Right forelimb (tissue), 1 donor: ENCODE measurements at regions not wholly inside any gene's neighbourhood (a gene's known extent, or its start where the extent isn't known, plus 50 kb on each side); places are given as distances from the start of the nearest gene placed in this dataset.
"Not testable (repeated sequence)": the region's sequence is repeated elsewhere in the genome, so short reads cannot be mapped to it uniquely, and the experiment has no call there.

ENCODE experiments used
- DNase-seq: peaks from one replicate; pipeline ENCODE4 v3.0.0-alpha.2; 2018

DNA sequence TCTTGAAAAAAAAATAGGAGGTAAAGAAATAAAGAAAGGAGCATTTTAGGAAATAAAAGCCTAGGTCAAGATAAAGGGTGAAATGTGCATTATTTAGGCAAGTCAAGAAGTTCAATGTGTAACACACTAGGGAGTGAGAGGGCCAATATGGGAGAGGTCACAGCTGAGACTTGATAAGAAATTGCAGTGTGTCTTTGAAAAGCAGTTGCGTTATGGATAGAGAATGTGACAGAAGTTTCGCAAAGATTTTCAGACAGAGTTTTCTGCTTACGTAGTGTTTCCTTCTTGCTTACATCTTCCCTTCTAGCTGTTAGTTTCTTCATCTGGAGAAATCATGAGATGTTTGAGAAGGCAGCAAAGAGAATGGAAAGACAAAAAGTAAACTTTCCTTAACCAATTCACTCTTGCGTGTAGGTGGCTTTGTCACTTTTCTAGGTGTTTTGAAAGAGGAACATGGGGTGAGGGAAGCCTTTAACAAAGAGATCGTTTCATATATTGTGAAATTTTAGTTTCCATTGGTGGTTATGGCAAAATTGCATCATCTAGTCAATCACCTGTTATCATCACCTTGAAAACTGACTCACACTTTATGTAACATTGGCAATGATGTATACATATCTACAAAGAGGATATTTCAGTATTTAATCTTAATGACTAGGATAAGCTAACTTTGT lies 975.5 kb downstream of the OLFM4 start:
- DNase-seq: no peak

DNA sequence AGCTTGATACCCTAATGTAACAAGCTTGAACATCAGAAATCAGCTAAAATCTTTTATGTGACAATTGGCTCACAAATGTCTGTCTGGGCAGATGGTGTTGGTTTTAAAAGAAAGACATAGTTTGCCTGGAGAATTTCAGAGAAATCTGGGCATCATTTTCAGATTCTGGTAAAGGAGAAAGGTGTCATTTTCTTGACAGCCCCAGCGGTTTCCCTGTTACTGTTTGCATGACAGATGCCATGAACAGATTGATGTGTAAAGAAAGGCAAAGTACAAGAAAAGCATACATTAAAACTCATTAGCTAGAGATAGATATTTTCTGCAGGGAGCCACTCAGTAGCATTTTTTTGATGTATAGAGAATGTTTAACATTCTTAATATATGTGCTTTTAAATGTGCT lies 987.9 kb downstream of the OLFM4 start:
- no peak for DNase-seq

DNA sequence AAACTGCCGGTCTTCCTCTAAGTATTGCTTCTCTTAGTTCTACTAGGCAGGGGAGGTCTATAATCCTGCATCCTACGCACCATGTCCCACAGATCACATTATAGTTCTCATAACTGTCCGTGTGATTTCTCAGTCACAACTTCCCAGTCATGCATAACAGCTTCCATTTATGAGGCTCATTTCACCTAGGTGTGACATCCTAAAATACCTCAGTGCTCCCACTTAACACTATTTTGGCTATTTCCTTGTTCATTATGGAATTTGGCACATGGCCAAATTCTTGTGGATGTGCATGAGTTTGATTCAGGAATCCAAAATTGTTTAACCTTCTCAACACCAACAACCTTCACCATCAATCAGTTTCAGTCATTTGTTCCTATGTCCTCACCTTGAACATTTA lies 989.9 kb downstream of the OLFM4 start:
- no peak for DNase-seq

DNA sequence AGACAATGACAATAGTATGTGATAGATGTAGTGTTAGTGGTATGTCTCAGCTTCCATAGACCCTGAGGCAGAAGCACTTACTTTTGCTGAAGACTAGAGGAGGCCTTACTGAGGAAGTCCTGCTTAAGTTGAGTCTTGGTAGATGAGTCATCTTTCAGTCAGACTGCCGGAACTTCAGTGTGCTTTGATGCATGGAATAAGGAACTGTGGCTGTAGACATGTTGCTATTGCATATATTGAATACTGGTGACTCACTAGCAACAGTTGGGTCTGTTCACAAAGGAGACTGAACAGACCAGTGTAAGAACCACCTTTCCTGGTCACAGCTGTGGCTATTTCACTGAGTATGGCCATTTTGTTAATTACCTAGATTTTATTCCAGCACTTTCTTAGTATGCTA lies 1000.6 kb downstream of the OLFM4 start:
- DNase-seq: no peak

DNA sequence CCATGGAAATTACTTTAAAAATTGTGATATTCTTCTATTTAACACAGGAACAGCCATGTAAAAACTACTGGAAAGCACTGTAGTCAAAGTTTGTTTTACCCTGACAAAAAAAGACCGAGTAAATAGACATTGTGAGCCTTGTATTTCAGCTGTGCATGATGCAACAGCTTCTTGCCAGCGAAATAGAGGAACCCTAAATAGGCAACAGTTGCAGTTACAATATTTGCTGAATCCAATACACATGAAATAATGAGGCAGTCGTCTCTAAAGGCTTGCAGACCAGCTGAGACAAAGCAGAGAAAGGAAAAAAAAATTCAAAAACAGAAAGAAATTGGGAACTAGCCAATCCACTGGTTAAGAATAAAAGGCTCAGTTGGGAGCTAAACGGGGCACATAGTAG lies 1001.1 kb downstream of the OLFM4 start:
- no peak for DNase-seq

DNA sequence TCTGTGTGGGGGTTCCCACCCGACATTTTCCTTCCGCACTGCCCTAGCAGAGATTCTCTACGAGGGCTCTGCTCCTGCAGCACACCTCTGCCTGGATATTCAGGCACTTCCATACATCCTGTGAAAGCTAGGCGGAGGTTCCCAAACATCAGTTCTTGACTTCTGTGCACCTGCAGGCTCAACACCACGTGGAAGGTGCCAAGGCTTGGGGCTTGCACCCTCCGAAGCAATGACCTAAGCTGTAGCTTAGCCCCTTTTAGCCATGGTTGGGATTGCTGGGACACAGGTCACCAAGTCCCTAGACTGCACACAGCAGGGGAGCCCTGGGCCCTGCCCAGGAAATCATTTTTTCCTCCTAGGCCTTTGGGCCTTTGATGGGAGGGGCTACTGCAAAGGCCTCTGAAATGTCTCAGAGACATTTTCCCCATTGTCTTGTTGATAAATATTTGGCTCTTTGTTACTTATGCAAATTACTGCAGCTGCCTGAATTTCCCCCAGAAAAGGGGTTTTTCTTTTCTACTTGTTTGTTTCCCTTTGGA lies 1004.8 kb downstream of the OLFM4 start:
- DNase-seq: no peak

DNA sequence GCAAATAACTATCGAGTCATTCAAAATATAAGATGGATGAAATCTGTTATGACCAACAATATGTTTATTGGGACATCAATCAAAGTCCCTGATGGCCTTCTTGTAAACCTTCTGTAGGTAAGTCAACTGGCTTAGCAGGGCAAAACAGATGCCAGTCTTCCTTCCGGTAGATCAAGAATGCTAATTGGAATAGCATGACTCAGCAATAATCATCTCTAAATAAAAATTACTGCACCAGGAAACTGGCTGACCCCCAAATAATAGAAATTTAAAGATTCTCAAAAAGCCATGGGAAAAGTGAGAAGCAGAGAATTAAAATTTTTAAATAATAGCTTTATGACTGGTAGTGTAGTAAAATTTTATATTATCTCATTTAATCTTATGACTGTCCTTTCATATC lies 1005.4 kb downstream of the OLFM4 start:
- no peak for DNase-seq

DNA sequence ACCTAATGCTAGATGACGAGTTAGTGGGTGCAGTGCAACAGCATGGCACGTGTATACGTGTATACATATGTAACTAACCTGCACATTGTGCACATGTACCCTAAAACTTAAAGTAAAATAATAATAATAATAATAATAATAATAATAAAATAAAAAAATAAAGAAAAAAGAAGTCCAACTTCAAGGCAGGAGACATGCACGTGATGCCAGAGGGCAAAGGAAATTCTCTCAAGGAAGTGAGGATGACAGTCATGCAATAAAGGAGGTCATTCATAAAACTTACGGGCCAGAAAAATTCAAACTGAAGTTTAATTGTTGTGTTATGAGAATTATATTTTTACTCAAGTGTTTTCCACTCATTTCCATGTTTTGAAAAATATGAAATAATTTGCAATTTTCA lies 1028.8 kb downstream of the OLFM4 start:
- not testable (repeated sequence) for DNase-seq

DNA sequence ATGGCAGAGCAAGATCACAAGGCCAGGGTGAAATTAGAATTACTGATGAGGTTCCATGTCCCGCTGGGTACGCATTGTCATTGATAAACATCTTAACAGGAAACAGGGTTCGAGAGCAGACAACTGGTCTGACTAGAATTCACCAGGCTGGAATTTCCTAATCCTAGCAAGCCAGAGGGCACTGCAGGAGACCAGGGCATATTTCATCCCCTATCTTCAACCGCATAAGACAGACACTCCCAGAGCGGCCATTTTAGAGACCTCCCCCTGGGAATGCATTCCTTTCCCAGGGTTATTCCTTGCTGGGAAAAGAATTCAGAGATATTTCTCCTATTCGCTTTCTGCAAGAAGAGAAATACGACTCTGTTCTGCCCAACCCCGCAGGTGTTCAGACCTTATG lies 1041.3 kb downstream of the OLFM4 start:
- DNase-seq: not testable (repeated sequence)

DNA sequence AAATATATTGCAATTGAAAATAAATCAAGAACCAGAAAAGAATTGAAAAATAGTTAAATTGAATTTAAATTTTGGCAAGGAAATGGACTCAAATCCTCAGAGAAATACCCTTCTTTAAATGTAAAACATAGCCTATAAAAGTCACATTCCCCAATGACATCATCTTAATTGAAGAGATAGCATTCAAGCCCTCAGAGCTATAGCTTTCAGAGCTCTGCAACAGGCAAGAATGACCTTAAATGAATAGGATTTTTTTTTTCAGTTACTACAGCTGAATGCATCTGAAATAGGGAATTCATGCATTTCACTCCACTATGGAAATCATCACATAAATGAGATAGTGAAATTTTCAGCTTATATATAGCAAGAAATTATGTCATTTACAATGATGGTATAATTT lies 1049.0 kb downstream of the OLFM4 start:
- DNase-seq: no peak

DNA sequence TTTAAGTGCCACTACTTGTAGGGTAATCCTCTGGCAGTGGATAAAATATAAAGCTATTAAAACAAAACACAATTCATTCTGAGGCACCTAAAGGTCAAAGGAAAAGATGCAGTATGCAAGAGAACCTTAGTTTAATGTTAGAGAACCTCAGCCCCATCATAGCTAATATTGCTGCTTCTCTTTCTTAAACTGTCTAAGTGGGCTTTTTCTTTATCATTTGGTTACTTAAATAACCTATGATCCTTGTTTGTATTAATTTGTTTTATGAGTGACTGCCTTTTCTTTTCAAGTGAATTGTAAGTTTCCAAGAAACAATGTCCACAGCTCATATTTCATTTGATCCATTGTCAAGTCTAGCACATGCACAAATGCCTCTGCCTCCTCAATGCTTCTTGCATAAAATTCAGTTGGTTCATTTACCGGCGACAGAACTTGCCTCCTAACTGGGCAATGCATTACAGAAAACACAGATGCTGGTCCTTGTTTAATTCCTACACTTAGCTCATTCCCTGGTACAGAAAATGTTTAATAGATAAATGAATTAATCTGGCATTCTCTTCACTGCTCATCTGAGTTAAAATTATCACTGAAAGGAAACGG lies 1049.8 kb downstream of the OLFM4 start:
- DNase-seq: no peak

DNA sequence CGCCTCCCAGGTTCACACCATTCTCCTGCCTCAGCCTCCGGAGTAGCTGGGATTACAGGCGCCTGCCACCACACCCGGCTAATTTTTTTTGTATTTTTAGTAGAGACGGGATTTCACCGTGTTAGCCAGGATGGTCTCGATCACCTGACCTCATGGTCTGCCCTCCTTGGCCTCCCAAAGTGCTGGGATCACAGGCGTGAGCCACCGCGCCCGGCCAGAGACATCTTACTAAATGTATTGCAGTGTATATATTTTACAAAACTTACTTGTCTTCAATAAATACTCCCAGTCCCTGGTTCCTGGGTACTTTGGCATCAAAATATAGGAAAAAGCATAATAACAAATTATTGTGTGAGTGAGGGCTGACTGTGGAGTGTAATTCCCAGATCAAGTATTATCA lies 1053.7 kb downstream of the OLFM4 start:
- DNase-seq: not testable (repeated sequence)

DNA sequence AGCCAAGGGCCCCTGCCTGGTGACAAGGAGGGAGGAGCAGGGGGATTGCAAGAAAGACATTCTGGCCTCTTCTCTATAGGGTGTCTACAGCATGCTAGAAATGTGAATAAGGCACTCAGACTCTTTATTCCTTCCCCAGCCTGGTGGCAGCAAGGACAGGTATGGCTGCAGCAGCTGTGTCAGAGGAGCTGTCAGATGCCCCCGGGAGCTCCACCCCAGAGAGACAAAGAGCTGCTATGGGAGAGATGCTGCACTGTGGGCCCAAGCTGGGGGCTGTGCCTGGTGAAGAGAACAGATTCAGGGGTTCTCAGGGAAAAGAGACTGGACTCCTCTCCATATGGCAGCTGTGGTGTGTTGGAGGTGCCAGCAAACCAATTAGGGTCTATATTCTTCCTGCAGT lies 1063.3 kb downstream of the OLFM4 start:
- no peak for DNase-seq

DNA sequence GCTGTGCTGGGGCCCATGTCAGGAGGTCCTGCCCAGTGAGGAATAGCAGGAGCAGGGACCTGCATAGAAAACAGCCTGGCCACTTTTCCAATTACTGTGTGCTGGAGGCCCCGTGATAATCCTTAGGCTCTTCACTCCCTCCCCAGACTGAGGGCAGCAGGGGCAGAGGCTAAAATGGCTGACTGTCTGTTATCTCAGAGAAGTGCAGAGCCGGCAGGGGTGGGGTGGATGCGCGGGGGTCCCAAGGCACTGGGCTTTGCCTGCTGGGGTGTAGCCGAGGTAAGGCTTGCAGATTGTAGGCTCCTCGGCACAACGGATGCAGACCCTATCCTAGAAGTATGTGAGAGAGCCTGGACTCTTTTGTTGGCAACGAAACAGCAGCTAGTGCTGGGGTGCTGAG lies 1064.1 kb downstream of the OLFM4 start:
- DNase-seq: no peak

DNA sequence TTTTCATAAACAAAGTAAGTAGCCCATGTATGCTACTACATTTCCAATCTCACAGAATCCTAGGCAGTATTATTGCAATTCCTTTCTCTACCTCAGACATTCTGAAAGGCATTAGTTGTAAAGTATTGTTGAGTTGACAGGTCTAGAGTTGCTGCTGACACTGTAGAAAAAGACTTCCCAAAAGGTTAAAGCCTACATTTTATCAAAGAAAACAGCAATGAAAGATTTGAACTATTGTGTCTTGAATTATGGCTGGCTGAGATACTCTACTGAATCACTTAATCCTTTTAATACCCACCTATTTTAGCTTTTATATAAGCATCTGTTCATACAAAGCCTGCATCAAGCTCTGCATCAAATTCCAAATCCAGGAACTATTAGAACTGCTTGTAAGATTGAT lies 1082.0 kb downstream of the OLFM4 start:
- no peak for DNase-seq

DNA sequence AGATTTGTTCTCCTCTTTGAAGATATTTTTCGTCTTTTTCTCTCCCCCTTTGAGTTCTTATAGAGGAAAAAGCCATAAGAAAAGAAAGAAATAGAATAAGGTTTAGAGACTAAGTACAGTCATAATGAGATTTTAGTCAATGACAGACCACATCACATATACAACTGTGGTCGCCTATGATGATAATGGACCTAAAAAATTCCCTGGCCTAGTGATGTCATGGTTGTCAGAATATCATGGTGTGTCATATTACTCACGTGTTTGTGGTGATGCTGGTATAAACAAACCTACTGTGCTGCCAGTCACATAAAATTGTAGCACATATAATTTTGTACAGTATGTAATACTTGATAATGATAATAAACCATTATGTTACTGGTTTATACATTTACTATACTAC lies 1096.1 kb downstream of the OLFM4 start:
- no peak for DNase-seq

DNA sequence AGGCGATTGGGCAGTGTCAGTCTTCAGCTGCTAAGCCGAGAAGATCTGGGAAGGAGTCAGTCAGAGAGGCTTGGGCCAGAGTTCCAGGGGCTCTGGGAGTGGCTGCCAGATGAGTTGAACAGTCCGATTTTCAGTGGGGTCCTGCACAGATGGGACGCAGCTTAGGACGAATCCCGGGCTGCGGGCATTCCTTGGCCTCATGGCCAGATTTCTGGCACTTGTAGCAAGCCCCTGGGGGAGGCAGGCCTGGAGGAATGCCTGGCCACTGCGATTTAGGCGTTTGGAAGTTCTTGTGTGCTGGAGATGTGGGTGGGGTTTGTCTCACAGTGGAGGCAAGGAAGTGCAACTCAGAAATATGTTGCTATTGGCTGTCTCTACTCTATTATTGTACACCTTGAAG lies 1102.3 kb downstream of the OLFM4 start:
- DNase-seq: not testable (repeated sequence)

DNA sequence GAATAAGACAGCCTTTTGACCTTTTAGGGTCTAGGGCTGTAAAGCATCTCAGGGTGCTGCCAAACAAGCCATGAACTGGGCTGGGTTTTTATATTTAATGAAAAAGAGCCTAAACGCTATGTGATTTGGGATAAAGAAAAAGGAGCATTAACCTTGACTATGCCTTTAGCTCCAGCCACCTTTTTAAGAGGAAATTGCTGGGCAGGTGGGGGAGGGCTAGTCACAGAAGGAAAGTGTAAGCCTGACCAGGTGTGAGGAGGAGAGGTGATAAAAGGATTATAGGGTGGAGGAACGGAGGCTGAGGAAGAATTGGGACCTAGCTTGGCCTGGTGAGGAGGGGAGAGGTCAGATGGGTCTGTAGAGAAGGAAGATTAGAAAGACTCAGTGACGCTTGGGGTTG lies 1102.8 kb downstream of the OLFM4 start:
- not testable (repeated sequence) for DNase-seq

DNA sequence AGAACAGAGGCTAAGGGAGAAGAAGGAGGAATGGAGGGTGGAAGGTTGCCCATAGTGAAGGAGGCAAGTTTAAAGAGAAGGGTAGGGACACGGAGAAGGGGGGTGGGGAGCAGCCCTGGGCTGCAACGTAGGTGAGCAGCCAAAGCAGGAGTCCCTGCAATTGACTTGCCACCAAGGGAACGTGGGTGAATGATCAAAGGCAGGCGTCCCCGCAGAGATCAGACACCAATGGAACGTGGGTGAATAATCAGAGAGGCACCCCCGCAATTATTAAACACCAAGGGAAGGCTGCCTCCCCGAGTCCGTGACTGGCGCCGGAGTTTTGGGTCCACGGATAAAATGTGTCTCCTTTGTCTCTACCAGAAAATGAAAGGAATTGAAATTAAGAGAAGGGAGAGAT lies 1103.5 kb downstream of the OLFM4 start:
- not testable (repeated sequence) for DNase-seq

DNA sequence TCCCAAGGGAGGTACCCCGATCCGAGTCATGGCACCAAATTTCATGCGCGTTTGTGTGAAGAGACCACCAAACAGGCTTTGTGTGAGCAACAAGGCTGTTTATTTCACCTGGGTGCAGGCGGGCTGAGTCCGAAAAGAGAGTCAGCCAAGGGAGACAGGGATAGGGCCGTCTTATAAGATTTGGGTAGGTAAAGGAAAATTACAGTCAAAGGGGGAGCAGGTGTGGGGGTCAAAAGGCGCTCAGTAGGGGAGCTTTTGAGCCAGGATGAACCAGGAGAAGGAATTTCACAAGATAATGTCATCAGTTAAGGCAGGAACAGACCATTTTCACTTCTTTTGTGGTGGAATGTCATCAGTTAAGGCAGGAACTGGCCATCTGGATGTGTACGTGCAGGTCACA lies 1104.1 kb downstream of the OLFM4 start:
- DNase-seq: not testable (repeated sequence)

DNA sequence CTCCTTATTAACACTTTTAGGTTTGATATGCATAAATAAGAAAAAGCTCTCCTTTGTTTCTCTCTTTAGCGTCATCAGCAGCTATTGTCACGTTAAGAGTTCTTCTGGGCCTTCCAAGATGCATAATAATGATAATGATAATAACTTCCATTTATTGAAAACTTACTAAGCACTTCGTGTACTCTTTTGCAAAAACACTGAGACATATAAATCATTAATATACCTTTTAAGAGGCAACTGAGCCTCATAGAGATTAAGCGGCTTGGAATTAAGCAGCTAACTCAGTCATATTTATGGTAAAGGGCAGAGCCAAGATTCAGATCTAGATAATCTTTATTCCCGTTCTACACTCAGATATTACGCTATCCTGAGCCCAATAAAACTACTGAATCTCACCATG lies 1105.1 kb downstream of the OLFM4 start:
- no peak for DNase-seq

DNA sequence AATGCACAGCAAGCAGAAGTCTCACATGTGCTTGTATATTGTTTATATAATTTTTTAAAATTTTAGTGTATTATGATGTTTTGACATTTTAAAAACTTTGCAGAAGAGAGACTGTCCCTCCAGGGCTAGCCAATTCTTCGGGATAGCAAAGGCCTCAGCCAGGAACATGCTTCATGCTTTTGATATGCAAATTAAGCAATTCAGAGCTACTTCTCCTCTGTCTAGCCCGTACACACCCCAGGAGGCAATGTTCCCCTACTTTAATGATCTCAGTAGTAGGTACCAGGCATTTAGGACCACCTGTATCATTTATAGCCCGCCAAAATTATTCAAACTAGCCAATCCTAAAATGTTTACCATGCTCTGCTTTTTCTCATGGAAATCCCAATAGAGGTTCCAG lies 1116.2 kb downstream of the OLFM4 start:
- no peak for DNase-seq

DNA sequence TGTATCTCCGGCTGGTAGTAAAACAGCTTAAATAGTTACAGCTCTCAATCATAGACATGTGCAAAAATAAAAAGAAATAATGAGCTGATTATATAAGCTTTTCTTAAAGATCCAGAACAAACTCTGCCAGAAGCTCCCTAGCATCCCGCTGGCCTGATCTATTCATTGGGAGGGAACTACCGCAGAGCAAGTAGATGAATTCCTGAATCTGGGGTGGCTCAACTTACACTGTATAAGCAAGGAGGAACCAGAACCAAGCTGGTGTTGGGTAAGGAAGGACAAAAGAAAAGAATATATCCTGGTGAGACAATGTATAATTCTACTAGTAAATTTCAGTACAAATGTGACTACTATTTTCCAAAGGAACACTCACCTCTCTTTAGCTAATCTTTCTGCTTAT lies 1122.2 kb downstream of the OLFM4 start:
- no peak for DNase-seq

DNA sequence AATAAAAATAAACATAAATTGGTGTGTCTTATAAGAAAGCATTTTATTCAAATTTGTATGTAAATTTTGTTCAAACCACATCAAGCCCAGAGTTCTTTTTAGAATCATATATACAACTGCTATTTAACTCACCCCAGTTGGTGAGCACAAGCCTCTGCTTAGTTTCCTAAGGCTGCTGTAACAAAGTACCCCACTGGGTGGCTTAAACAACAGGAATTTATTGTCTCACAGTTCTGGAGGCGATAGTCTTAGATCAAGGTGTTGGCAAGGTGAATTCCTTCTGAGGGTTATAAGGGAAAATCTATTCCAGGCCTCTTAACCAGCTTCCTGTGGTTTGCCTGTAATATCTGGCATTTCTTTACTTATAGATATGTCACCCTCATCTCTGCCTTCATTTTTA lies 1133.5 kb downstream of the OLFM4 start:
- no peak for DNase-seq
